BLaER1 (cell line): ENCODE measurements at regions not wholly inside any gene's neighbourhood (a gene's known extent, or its start where the extent isn't known, plus 50 kb on each side); places are given as distances from the start of the nearest gene placed in this dataset.

ENCODE experiments used
- H3K27ac ChIP-seq: shearing (Covaris generic); formaldehyde crosslinking; 2 replicates; pipeline ENCODE4 v1.8.1; 2022
- H3K27me3 ChIP-seq: shearing (Covaris generic); formaldehyde crosslinking; 2 replicates; pipeline ENCODE4 v1.8.1; 2022
- H3K36me3 ChIP-seq: shearing (Covaris generic); formaldehyde crosslinking; 2 replicates; pipeline ENCODE4 v1.8.1; 2022
- H3K4me1 ChIP-seq: shearing (Covaris generic); formaldehyde crosslinking; 2 replicates; pipeline ENCODE4 v1.8.1; 2022
- H3K4me2 ChIP-seq: shearing (Covaris generic); formaldehyde crosslinking; 2 replicates; pipeline ENCODE4 v1.8.1; 2022
- H3K4me3 ChIP-seq: shearing (Covaris generic); formaldehyde crosslinking; 2 replicates; pipeline ENCODE4 v1.8.1; 2022
- H3K9ac ChIP-seq: shearing (Covaris generic); formaldehyde crosslinking; 2 replicates; pipeline ENCODE4 v1.8.1; 2022
- H3K9me3 ChIP-seq: shearing (Covaris generic); formaldehyde crosslinking; 2 replicates; pipeline ENCODE4 v1.8.1; 2022
- H4K20me1 ChIP-seq: shearing (Covaris generic); formaldehyde crosslinking; 2 replicates; pipeline ENCODE4 v1.8.1; 2022
- Cebpa-rat ChIP-seq: shearing (Covaris generic); IDR thresholded peaks from 2 replicates; pipeline ENCODE4 v1.8.1; 2022

DNA sequence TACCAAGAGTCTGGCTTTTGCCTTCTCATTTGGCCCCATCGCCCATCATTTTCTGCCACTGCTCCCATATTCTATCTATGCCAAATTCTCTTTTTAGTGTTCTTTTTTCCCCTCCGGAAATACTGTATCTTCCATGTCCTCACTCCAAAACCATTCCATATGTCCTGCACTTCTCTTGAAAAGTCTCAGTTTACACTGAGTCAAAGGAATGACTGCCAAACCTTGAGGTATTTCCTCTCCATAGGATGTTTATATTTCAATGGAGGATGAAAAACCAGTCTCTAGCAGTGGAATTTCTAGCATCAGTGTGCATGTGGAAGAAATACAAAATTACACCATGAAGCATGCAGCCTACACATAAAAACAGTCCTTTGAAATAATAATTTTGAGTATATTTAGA is 121.4 kb upstream of the PHYHIPL start:
- Histone ChIP-seq H3K4me1 (no peaks in the 10 kb centered on the region), H3K9me3 (peaks cover 9% of the 10 kb centered on the region; the same call in 1 of the 2 replicates), H3K36me3 (no peaks in the 10 kb centered on the region), H3K27me3 (no peaks in the 10 kb centered on the region), H4K20me1 (no peaks in the 10 kb centered on the region), H3K9ac (no peak overlapping the region), H3K4me2 (no peak overlapping the region), H3K4me3 (no peak overlapping the region), H3K27ac (no peak overlapping the region)
- TF ChIP-seq Cebpa-rat = no peak

- no peak overlapping the region for H3K9ac ChIP-seq
- H4K20me1 ChIP-seq = no peaks in the 10 kb centered on the region
- H3K9me3 ChIP-seq = peaks cover 9% of the 10 kb centered on the region; the same call in 1 of the 2 replicates
- H3K4me2 ChIP-seq = no peak overlapping the region
- H3K27me3 ChIP-seq = no peaks in the 10 kb centered on the region
- no peak overlapping the region for H3K27ac ChIP-seq
- TF ChIP-seq Cebpa-rat = no peak
- no peaks in the 10 kb centered on the region for H3K36me3 ChIP-seq
- no peak overlapping the region for H3K4me3 ChIP-seq
- no peaks in the 10 kb centered on the region for H3K4me1 ChIP-seq
Measured at GRCh38 chr10:59057345-59057744, 119.1 kb upstream of the PHYHIPL start.

GRCh38 chr10:59060852-59061251 is 115.6 kb upstream of the PHYHIPL start:
- H3K4me2 ChIP-seq = no peak overlapping the region
- no peak overlapping the region for H3K27ac ChIP-seq
- no peaks in the 10 kb centered on the region for H3K9me3 ChIP-seq
- H3K36me3 ChIP-seq = no peaks in the 10 kb centered on the region
- H3K4me1 ChIP-seq = no peaks in the 10 kb centered on the region
- H3K9ac ChIP-seq = no peak overlapping the region
- H4K20me1 ChIP-seq = no peaks in the 10 kb centered on the region
- H3K4me3 ChIP-seq = no peak overlapping the region
- no peak for TF ChIP-seq Cebpa-rat
- H3K27me3 ChIP-seq = no peaks in the 10 kb centered on the region

GRCh38 chr10:59063491-59063890 is 113.0 kb upstream of the PHYHIPL start:
- Histone ChIP-seq H3K27me3 (no peaks in the 10 kb centered on the region), H3K27ac (no peak overlapping the region), H3K9ac (no peak overlapping the region), H3K9me3 (no peaks in the 10 kb centered on the region), H3K36me3 (no peaks in the 10 kb centered on the region), H3K4me3 (no peak overlapping the region), H4K20me1 (no peaks in the 10 kb centered on the region), H3K4me1 (no peaks in the 10 kb centered on the region), H3K4me2 (no peak overlapping the region)
- no peak for TF ChIP-seq Cebpa-rat

GRCh38 chr10:59064080-59064692 is 112.3 kb upstream of the PHYHIPL start:
- Histone ChIP-seq H3K4me3 (no peak overlapping the region), H3K27me3 (no peaks in the 10 kb centered on the region), H3K27ac (no peak overlapping the region), H3K36me3 (no peaks in the 10 kb centered on the region), H4K20me1 (no peaks in the 10 kb centered on the region), H3K4me1 (no peaks in the 10 kb centered on the region), H3K9ac (no peak overlapping the region), H3K4me2 (no peak overlapping the region), H3K9me3 (no peaks in the 10 kb centered on the region)
- TF ChIP-seq Cebpa-rat = no peak

- H3K9me3 ChIP-seq = no peaks in the 10 kb centered on the region
- H3K4me1 ChIP-seq = no peaks in the 10 kb centered on the region
- no peaks in the 10 kb centered on the region for H3K36me3 ChIP-seq
- no peak for TF ChIP-seq Cebpa-rat
- H3K27ac ChIP-seq = no peak overlapping the region
- H3K4me2 ChIP-seq = no peak overlapping the region
- no peak overlapping the region for H3K9ac ChIP-seq
- no peaks in the 10 kb centered on the region for H3K27me3 ChIP-seq
- no peak overlapping the region for H3K4me3 ChIP-seq
- no peaks in the 10 kb centered on the region for H4K20me1 ChIP-seq
Measured at GRCh38 chr10:59064759-59065539, 111.5 kb upstream of the PHYHIPL start.

DNA sequence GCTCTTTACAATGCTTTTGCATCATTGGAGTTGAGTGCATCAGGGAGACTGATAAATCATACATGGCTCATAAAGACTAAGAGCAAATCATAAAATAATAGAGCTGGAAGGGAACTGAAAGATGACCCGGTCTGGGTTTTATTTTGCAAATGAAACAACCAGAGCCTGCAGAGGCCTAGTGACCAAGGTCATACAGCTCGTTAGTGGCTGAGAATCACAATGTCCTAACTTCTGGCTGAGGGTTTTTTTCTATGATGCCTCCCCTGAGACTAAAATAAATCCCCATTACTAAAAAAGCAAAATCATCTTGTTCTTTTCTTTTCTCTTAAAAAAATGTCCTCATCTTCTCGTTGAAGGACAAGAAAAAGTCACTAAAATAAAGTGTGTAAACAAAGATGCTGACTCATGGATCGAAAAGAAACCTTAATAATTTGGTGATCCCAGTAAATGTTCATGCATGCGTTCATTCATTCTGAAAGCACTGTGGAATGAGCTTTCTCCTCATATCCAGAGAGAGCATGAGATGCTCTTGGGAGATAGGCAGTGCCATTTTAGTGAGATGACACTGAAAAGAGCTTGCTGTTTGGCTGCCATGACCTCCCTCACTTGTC is 107.8 kb upstream of the PHYHIPL start:
- H3K4me2 ChIP-seq = no peak overlapping the region
- no peak overlapping the region for H3K9ac ChIP-seq
- TF ChIP-seq Cebpa-rat = no peak
- peaks cover 7% of the 10 kb centered on the region; the same call in 1 of the 2 replicates for H3K4me1 ChIP-seq
- no peak overlapping the region for H3K27ac ChIP-seq
- no peaks in the 10 kb centered on the region for H3K27me3 ChIP-seq
- no peaks in the 10 kb centered on the region for H3K36me3 ChIP-seq
- H3K9me3 ChIP-seq = no peaks in the 10 kb centered on the region
- H4K20me1 ChIP-seq = no peaks in the 10 kb centered on the region
- no peak overlapping the region for H3K4me3 ChIP-seq

- peaks cover 7% of the 10 kb centered on the region; the same call in 1 of the 2 replicates for H3K4me1 ChIP-seq
- H3K27ac ChIP-seq = no peak overlapping the region
- no peak overlapping the region for H3K4me3 ChIP-seq
- no peak for TF ChIP-seq Cebpa-rat
- H3K27me3 ChIP-seq = no peaks in the 10 kb centered on the region
- H3K36me3 ChIP-seq = no peaks in the 10 kb centered on the region
- H3K4me2 ChIP-seq = peak overlapping the region; percentile 12; the same call in 1 of the 2 replicates
- H4K20me1 ChIP-seq = no peaks in the 10 kb centered on the region
- no peaks in the 10 kb centered on the region for H3K9me3 ChIP-seq
- H3K9ac ChIP-seq = no peak overlapping the region
Measured at GRCh38 chr10:59072038-59072437, 104.4 kb upstream of the PHYHIPL start.

- Histone ChIP-seq H3K36me3 (no peaks in the 10 kb centered on the region), H4K20me1 (no peaks in the 10 kb centered on the region), H3K9me3 (no peaks in the 10 kb centered on the region), H3K9ac (no peak overlapping the region), H3K4me2 (no peak overlapping the region), H3K27me3 (no peaks in the 10 kb centered on the region), H3K4me1 (peaks cover 7% of the 10 kb centered on the region; the same call in 1 of the 2 replicates), H3K4me3 (no peak overlapping the region), H3K27ac (no peak overlapping the region)
- no peak for TF ChIP-seq Cebpa-rat
Measured at GRCh38 chr10:59073456-59074053, 102.9 kb upstream of the PHYHIPL start.

GRCh38 chr10:59075576-59075975 is 100.9 kb upstream of the PHYHIPL start:
- no peak overlapping the region for H3K4me3 ChIP-seq
- TF ChIP-seq Cebpa-rat = no peak
- H3K9me3 ChIP-seq = no peaks in the 10 kb centered on the region
- no peak overlapping the region for H3K9ac ChIP-seq
- H3K27me3 ChIP-seq = no peaks in the 10 kb centered on the region
- peaks cover 7% of the 10 kb centered on the region; the same call in 1 of the 2 replicates for H3K4me1 ChIP-seq
- no peaks in the 10 kb centered on the region for H3K36me3 ChIP-seq
- H4K20me1 ChIP-seq = no peaks in the 10 kb centered on the region
- H3K4me2 ChIP-seq = no peak overlapping the region
- no peak overlapping the region for H3K27ac ChIP-seq
